ENCODE measurements at regions not wholly inside any gene's neighbourhood (a gene's known extent, or its start where the extent isn't known, plus 50 kb on each side); places are given as distances from the start of the nearest gene placed in this dataset.

GRCh38 chr2:129908721-129909373 lies 70.6 kb upstream of the RAB6C start (continued):
- TF ChIP-seq ZNF449 (CRISPR knock-in tag; IDR thresholded peaks at IDR 0.05) (no peak), CXXC5 (CRISPR knock-in tag; IDR thresholded peaks at IDR 0.05) (no peak), ZBTB2 (IDR thresholded peaks at IDR 0.05) (no peak), DMBX1 (CRISPR knock-in tag; IDR thresholded peaks at IDR 0.05; ENCODE audit: borderline replicate concordance) (no peak)

- no peak for DNase-seq (ENCODE audit: extremely low read depth in 1 of 4, low spot score in 3 of 4)
- Histone ChIP-seq H3K27ac (ENCODE audit: extremely low read depth, low read depth, low read length) (no peak overlapping the region), H3K4me2 (ENCODE audit: insufficient read depth, low read length) (no peak overlapping the region), H3K9ac (ENCODE audit: insufficient read depth in 1 of 2, low read depth in 2 of 2, low read length in 2 of 2) (no peak overlapping the region), H3K4me3 (no peak overlapping the region), H3K9me3 (replicated peaks; ENCODE audit: control insufficient read depth, insufficient read depth, low read depth, low read length) (no peaks in the 10 kb centered on the region), H3K4me1 (replicated peaks in 1 of 2; ENCODE audit: control insufficient read depth in 2 of 2, insufficient read depth in 2 of 2, low read length in 2 of 2) (no peaks in the 10 kb centered on the region), H4K20me1 (replicated peaks; ENCODE audit: control insufficient read depth, insufficient read depth, low read length) (0 out of 2 replicates have a peak, but pooled peaks cover 6% of the 10 kb centered on the region), H3K9me1 (ENCODE audit: control insufficient read depth, insufficient read depth, low read length) (no peaks in the 10 kb centered on the region), H3K36me3 (ENCODE audit: control insufficient read depth, insufficient read depth, low read length) (no peaks in the 10 kb centered on the region), H3K79me2 (ENCODE audit: control insufficient read depth, insufficient read depth, low read length) (no peaks in the 10 kb centered on the region), H3K27me3 (ENCODE audit: control insufficient read depth in 2 of 2, insufficient read depth in 2 of 2, low read length in 2 of 2) (peaks cover 5 to 74% of the 10 kb centered on the region in 2 experiments; a peak in 4 of 5 replicates), H2AFZ (ENCODE audit: low read depth, low read length) (no peak overlapping the region)
- intact Hi-C loops (cut with micrococcal nuclease) (no loop called here), in situ Hi-C loops (cut with MboI) (no loop called here)
- ChIA-PET POLR2A (interaction anchor here (0.5 to 1.4 kb wide), 2 partner anchors 8 to 60 kb away, joined by 3 read pairs; no protein-coding TSS in a partner anchor), CTCF (ENCODE audit: low intra/inter-chr PET ratio) (no interaction called here)
- WGBS (ENCODE audit: insufficient coverage, low coverage, missing lambda C conversion rate): 0% methylated on average over 14 of the region's 15 CpGs
- FAIRE-seq: no peak
- ATAC-seq: no peak
- no TSS peak for BruUV-seq (replicated peaks)
- TF ChIP-seq BDP1 (IDR thresholded peaks at IDR 0.05; ENCODE audit: insufficient read depth, insufficient read length) (no peak), ZNF589 (CRISPR knock-in tag; IDR thresholded peaks at IDR 0.05; ENCODE audit: low read depth) (no peak), SMAD4 (CRISPR knock-in tag; conservative IDR thresholded peaks at IDR 0.05) (no peak), ZBTB9 (CRISPR knock-in tag; IDR thresholded peaks at IDR 0.05) (no peak), GATAD2A (IDR thresholded peaks at IDR 0.05) (no peak), ZNF184 (CRISPR knock-in tag; IDR thresholded peaks at IDR 0.05) (no peak), E2F5 (CRISPR knock-in tag; IDR thresholded peaks at IDR 0.05) (no peak), NR4A1 (CRISPR knock-in tag; IDR thresholded peaks at IDR 0.05) (no peak), NR4A1 (tag; IDR thresholded peaks at IDR 0.05) (no peak), HNRNPK (IDR thresholded peaks at IDR 0.05; ENCODE audit: low read depth, low read length, poor library complexity, severe bottlenecking) (no peak)
Measured at GRCh38 chr2:129909651-129910418, 69.6 kb upstream of the RAB6C start.
